H1 (cell line): ENCODE measurements at regions not wholly inside any gene's neighbourhood (a gene's known extent, or its start where the extent isn't known, plus 50 kb on each side); places are given as distances from the start of the nearest gene placed in this dataset.

Source experiments
- CTCF ChIA-PET: fragments of 300-600 bp; sonication (Branson Sonifier 250); formaldehyde crosslinking; loops from one replicate; lab custom pipeline; 2021; ENCODE audit not compliant: partially characterized antibody; lab: Charles Lee
- POLR2A ChIA-PET: fragments of 300-600 bp; sonication (Branson Sonifier 250); formaldehyde crosslinking; loops from one replicate; lab custom pipeline; 2021; ENCODE audit warnings: inconsistent platforms; ENCODE audit not compliant: partially characterized antibody; lab: Charles Lee
- DNase-seq, 2 experiments: peaks; one replicate each; pipeline versions ENCODE4 v3.0.0 to v3.0.0-alpha.2; 2010 to 2022; ENCODE audit warnings: low spot score in 2 of 2, low read depth in 1 of 2, mixed read lengths in 1 of 2
- FAIRE-seq: peaks from 2 replicates; lab custom pipeline; 2011; peaks lifted over from hg19 to GRCh38; lab: Jason Lieb, UNC
- H2AFZ ChIP-seq: 2 replicates; pipeline ENCODE4 v1.8.1; 2012; ENCODE audit warnings: low read length, inconsistent platforms
- H2AK5ac ChIP-seq: 2 replicates; pipeline ENCODE4 v1.6.1; 2013; ENCODE audit warnings: low read depth, low read length
- H2BK120ac ChIP-seq: replicated peaks from 2 replicates; pipeline ENCODE3; 2013; ENCODE audit warnings: low read depth, low read length, inconsistent platforms
- H2BK12ac ChIP-seq: 2 replicates; pipeline ENCODE4 v1.6.1; 2013; ENCODE audit warnings: low read depth, low read length
- H2BK15ac ChIP-seq: 2 replicates; pipeline ENCODE4 v1.6.1; 2013; ENCODE audit warnings: low read length
- H2BK20ac ChIP-seq: 2 replicates; pipeline ENCODE4 v1.6.1; 2013; ENCODE audit warnings: low read length
- H2BK5ac ChIP-seq: 2 replicates; pipeline ENCODE4 v1.6.1; 2013; ENCODE audit warnings: low read depth, low read length
- H3K14ac ChIP-seq: 2 replicates; pipeline ENCODE4 v1.6.1; 2013; ENCODE audit warnings: inconsistent platforms; ENCODE audit not compliant: insufficient read length
- H3K18ac ChIP-seq: 2 replicates; pipeline ENCODE4 v1.6.1; 2013; ENCODE audit warnings: low read length; ENCODE audit errors: extremely low read depth
- H3K23ac ChIP-seq: 2 replicates; pipeline ENCODE4 v1.6.1; 2013; ENCODE audit warnings: inconsistent platforms; ENCODE audit not compliant: insufficient read length
- H3K23me2 ChIP-seq: 2 replicates; pipeline ENCODE4 v1.6.1; 2013; ENCODE audit warnings: low read depth, low read length
- H3K27ac ChIP-seq: 2 replicates; pipeline ENCODE4 v1.6.1; 2011; ENCODE audit warnings: low read depth, low read length, inconsistent platforms
- H3K27me3 ChIP-seq, 4 experiments: replicated peaks in 1 of 4; 1 replicate in 1 of 4; 2 replicates in 3 of 4; pipeline versions ENCODE4 v1.6.1 to v1.8.1; 2011 to 2013; ENCODE audit warnings: low read length in 3 of 4, mild to moderate bottlenecking in 3 of 4, inconsistent platforms in 2 of 4, mixed read lengths in 2 of 4, moderate library complexity in 1 of 4; ENCODE audit not compliant: control insufficient read depth in 3 of 4, insufficient read depth in 3 of 4; ENCODE audit errors: extremely low read depth in 1 of 4
- H3K36me3 ChIP-seq, 4 experiments: 2 replicates each; pipeline versions ENCODE4 v1.6.1 to v1.8.1; 2011 to 2013; ENCODE audit warnings: mild to moderate bottlenecking in 4 of 4, low read length in 3 of 4, moderate library complexity in 2 of 4, control low read depth in 1 of 4, inconsistent platforms in 1 of 4; ENCODE audit not compliant: insufficient read depth in 4 of 4, control insufficient read depth in 2 of 4
- H3K4ac ChIP-seq: replicated peaks from 2 replicates; pipeline ENCODE3; 2013; ENCODE audit warnings: low read length, low read depth, mixed read lengths, inconsistent platforms; ENCODE audit not compliant: insufficient read length
- H3K4me1 ChIP-seq, 4 experiments: replicated peaks in 1 of 4; 1 replicate in 1 of 4; 2 replicates in 3 of 4; pipeline versions ENCODE4 v1.6.1 to v1.8.1; 2011 to 2013; ENCODE audit warnings: low read length in 3 of 4, inconsistent platforms in 2 of 4, mixed read lengths in 1 of 4; ENCODE audit not compliant: insufficient read depth in 4 of 4, control insufficient read depth in 3 of 4
- H3K4me2 ChIP-seq, 2 experiments: 2 replicates each; pipeline versions ENCODE4 v1.6.1 to v1.8.1; 2011 to 2013; ENCODE audit warnings: low read depth in 2 of 2, low read length in 2 of 2, control low read depth in 1 of 2, inconsistent platforms in 1 of 2, mild to moderate bottlenecking in 1 of 2; ENCODE audit not compliant: insufficient read depth in 1 of 2
- H3K4me3 ChIP-seq, 4 experiments: fragments of 200-600, 300-600 bp in 1 of 4; sonication (generic), shearing (Covaris generic), sonication (Bioruptor Twin) in 1 of 4; 2 replicates each; pipeline versions ENCODE4 v1.5.1 to v1.8.1; 2011 to 2016; ENCODE audit warnings: low read length in 4 of 4, low read depth in 3 of 4, control low read depth in 2 of 4, inconsistent platforms in 2 of 4, mild to moderate bottlenecking in 2 of 4, mixed read lengths in 1 of 4, moderate library complexity in 1 of 4; ENCODE audit not compliant: insufficient read depth in 2 of 4; ENCODE audit errors: extremely low read depth in 1 of 4
- H3K56ac ChIP-seq: replicated peaks from 2 replicates; pipeline ENCODE3; 2013; ENCODE audit warnings: low read depth, mild to moderate bottlenecking, mixed read lengths, low read length, inconsistent platforms; ENCODE audit not compliant: insufficient read length
- H3K79me1 ChIP-seq: 2 replicates; pipeline ENCODE4 v1.6.1; 2013; ENCODE audit warnings: low read depth, low read length, control low read depth
- H3K79me2 ChIP-seq, 2 experiments: 2 replicates each; pipeline versions ENCODE4 v1.6.1 to v1.8.1; 2012 to 2013; ENCODE audit warnings: low read length in 2 of 2, mild to moderate bottlenecking in 2 of 2, inconsistent platforms in 1 of 2; ENCODE audit not compliant: insufficient read depth in 2 of 2, control insufficient read depth in 1 of 2
- H3K9ac ChIP-seq, 4 experiments: replicated peaks in 1 of 4; 1 replicate in 1 of 4; 2 replicates in 3 of 4; pipeline versions ENCODE4 v1.6.1 to v1.8.1; 2011 to 2013; ENCODE audit warnings: low read depth in 3 of 4, low read length in 3 of 4, control low read depth in 2 of 4, mild to moderate bottlenecking in 2 of 4, moderate library complexity in 2 of 4, inconsistent platforms in 1 of 4; ENCODE audit errors: extremely low read depth in 1 of 4
- H3K9me3 ChIP-seq, 2 experiments: 2 replicates each; pipeline versions ENCODE4 v1.6.1 to v1.8.1; 2012 to 2013; ENCODE audit warnings: mild to moderate bottlenecking in 2 of 2, moderate library complexity in 2 of 2, control low read depth in 1 of 2, inconsistent platforms in 1 of 2, low read depth in 1 of 2, low read length in 1 of 2, mixed read lengths in 1 of 2; ENCODE audit not compliant: insufficient read depth in 2 of 2
- H4K20me1 ChIP-seq, 2 experiments: replicated peaks in 1 of 2; 2 replicates each; pipeline versions ENCODE3 to v1.8.1; 2011 to 2013; ENCODE audit warnings: inconsistent platforms in 2 of 2, low read length in 2 of 2, mild to moderate bottlenecking in 1 of 2; ENCODE audit not compliant: insufficient read depth in 2 of 2, control insufficient read depth in 1 of 2
- H4K5ac ChIP-seq: 2 replicates; pipeline ENCODE4 v1.6.1; 2013; ENCODE audit warnings: low read length, low read depth, mixed read lengths, inconsistent platforms; ENCODE audit not compliant: insufficient read length
- H4K8ac ChIP-seq: 2 replicates; pipeline ENCODE4 v1.8.0; 2013; ENCODE audit warnings: mild to moderate bottlenecking, moderate library complexity, low read length, inconsistent platforms; ENCODE audit not compliant: insufficient read depth; ENCODE audit errors: extremely low read depth
- H4K91ac ChIP-seq: replicated peaks from 2 replicates; pipeline ENCODE3; 2013; ENCODE audit warnings: low read length, mixed read lengths, inconsistent platforms; ENCODE audit not compliant: insufficient read length
- CEBPB ChIP-seq: IDR thresholded peaks from 2 replicates; pipeline ENCODE4 v1.6.1; 2012; ENCODE audit warnings: low read depth, low read length
- CHD1 ChIP-seq: IDR thresholded peaks from 2 replicates; pipeline ENCODE4 v1.6.1; 2012; ENCODE audit warnings: low read depth, low read length, improper control_type of control experiment
- HDAC6 ChIP-seq: IDR thresholded peaks from one replicate; pipeline ENCODE4 v1.7.1; 2012; ENCODE audit warnings: low read depth, mild to moderate bottlenecking, inconsistent platforms, low read length, moderate library complexity
- RBBP5 ChIP-seq: IDR thresholded peaks from 2 replicates; pipeline ENCODE4 v1.7.1; 2012; ENCODE audit warnings: low read depth, mild to moderate bottlenecking, inconsistent platforms, low read length, moderate library complexity, borderline replicate concordance
- RFX5 ChIP-seq: IDR thresholded peaks from 2 replicates; pipeline ENCODE4 v1.6.1; 2011; ENCODE audit warnings: low read depth, low read length, improper control_type of control experiment, borderline replicate concordance
- SAP30 ChIP-seq: fragments of 300-600 bp; sonication (generic); IDR thresholded peaks from 2 replicates; pipeline ENCODE4 v1.7.1; 2012; ENCODE audit warnings: low read length, moderate library complexity, mild to moderate bottlenecking, inconsistent platforms; ENCODE audit not compliant: insufficient read depth, insufficient replicate concordance
- SP4 ChIP-seq: IDR thresholded peaks from 2 replicates; pipeline ENCODE4 v1.6.1; 2012; ENCODE audit warnings: low read length, inconsistent platforms
- TBP ChIP-seq: IDR thresholded peaks from 2 replicates; pipeline ENCODE4 v1.6.1; 2011; ENCODE audit warnings: low read depth, low read length, improper control_type of control experiment

DNA sequence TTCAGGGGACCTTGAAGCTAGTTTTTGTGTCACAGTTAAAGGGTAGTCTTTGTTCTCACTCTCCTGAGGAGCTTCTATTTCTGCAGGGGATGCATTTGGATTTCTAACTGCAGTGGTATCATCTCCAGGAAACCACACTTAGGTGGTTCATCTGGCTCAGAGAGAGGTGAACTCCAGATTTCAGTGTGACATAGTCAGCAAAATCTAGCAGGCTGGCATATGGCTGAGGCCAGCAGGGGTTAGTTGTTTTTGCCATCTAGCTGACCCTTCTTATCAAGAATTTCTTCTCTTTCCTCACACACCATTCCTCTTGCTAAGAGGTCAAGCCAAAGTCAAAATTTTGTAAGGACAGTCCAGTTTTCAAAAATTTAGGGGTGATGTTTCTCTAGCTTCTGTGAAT lies 248.2 kb downstream of the REEP3 start:
- no peak for TF ChIP-seq HDAC6
- no peak for TF ChIP-seq SAP30
- no peak for TF ChIP-seq CEBPB
- TF ChIP-seq RBBP5: no peak
- no peak for TF ChIP-seq CHD1
- TF ChIP-seq TBP: no peak
- no peak for TF ChIP-seq SP4
- TF ChIP-seq RFX5: no peak
- Histone ChIP-seq H3K4ac (no peak overlapping the region), H3K4me1 (peaks cover 0 to 8% (median 0%) of the 10 kb centered on the region in 4 experiments; a peak in 2 of 7 replicates), H3K23ac (no peak overlapping the region), H2BK120ac (no peak overlapping the region), H3K9me3 (no peaks in the 10 kb centered on the region), H2BK12ac (no peak overlapping the region), H3K23me2 (no peaks in the 10 kb centered on the region), H3K36me3 (no peaks in the 10 kb centered on the region), H3K27ac (no peak overlapping the region), H3K79me1 (no peaks in the 10 kb centered on the region), H2BK20ac (no peak overlapping the region), H3K4me2 (no peak overlapping the region), H4K8ac (no peak overlapping the region), H3K56ac (no peak overlapping the region), H3K4me3 (no peak overlapping the region), H2AFZ (no peak overlapping the region; the same call in 1 of the 2 replicates), H4K20me1 (no peaks in the 10 kb centered on the region), H2AK5ac (no peak overlapping the region), H3K27me3 (no peaks in the 10 kb centered on the region), H3K79me2 (no peaks in the 10 kb centered on the region), H2BK5ac (no peak overlapping the region), H3K14ac (no peak overlapping the region), H3K9ac (no peak overlapping the region), H4K91ac (no peak overlapping the region), H2BK15ac (no peak overlapping the region), H4K5ac (no peak overlapping the region), H3K18ac (no peak overlapping the region)
- no peak for DNase-seq
- no peak for FAIRE-seq
- ChIA-PET POLR2A (no interaction called here), CTCF (interaction anchor here (0.7 to 3.2 kb wide), 6 partner anchors 23 to 612 kb away, joined by 3 to 11 read pairs (median 5); no protein-coding TSS in a partner anchor)
